Activated CD4-positive, alpha-beta T cell treated with anti-CD3 and anti-CD28 coated beads, Interleukin-2, Interleukin-4, amounts not matched to agents 100 ng/mL and 50 ng/mL, durations not matched to agents 16 hours and 8 hours (primary cell): ENCODE measurements at regions not wholly inside any gene's neighbourhood (a gene's known extent, or its start where the extent isn't known, plus 50 kb on each side); places are given as distances from the start of the nearest gene placed in this dataset.

Experiments
- DNase-seq: peaks from one replicate; pipeline ENCODE4 v3.0.0-alpha.2; 2020; ENCODE audit warnings: low spot score

- no peak for DNase-seq
Measured at GRCh38 chr1:239322369-239322768, 64.0 kb upstream of the CHRM3 start.

DNA sequence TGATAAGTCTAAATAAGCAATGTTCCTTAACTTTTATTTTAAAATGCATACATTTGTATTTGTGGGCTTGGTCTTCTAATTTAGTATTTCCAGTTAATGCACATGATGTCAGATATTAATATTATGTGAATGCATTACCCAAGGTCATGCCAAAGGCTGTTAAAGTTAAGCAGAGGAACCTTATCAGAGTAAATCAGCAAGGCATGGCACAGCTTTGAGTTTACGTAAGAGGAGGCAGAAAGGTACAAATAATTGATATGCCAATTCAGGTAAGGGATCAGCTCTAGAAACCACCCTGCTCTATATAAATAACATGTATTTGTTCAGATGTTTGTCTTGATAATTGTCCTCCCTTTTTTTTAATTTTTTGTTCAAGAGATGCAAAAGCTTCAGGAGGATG lies 64.5 kb upstream of the CHRM3 start:
- DNase-seq, result no peak

DNA sequence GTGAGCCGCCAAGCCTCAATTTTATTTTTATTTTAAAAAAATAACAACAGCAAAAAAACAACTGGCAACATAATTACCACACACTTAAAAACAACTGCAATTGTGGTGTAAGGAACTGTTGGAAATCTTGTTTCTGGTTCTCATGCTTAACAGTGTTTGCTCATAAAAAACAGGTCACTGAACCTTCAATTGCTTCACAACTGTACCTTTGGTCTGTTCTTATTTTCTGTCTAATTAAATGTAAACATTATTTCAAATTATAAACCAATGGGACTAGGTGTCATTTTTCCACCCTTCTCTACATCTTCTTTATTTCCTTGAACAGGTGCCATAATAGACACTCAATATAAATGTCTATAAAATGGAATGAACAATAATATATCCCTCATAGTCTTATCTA lies 68.4 kb upstream of the CHRM3 start:
- DNase-seq, result no peak

GRCh38 chr1:239315631-239316217 lies 70.6 kb upstream of the CHRM3 start:
- no peak for DNase-seq

DNA sequence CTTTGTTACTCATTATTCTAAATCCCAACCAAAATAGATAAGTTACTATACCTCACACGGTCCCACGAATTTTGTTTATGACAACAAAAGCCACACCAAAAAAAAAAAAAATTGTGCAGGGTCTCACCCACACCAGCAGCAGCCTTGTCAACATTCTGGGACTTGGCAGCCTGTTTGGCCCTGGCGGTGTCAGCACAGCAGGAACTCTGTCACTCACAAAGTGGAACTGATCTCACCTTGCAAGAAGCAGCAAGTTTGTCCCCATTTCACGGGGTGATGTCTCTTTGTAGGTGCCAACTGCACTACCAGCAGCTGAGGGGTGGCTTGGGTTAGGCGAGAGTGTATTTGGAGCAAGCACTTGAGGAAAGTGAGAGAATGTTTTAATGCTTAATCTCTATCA lies 75.0 kb upstream of the CHRM3 start:
- no peak for DNase-seq

DNA sequence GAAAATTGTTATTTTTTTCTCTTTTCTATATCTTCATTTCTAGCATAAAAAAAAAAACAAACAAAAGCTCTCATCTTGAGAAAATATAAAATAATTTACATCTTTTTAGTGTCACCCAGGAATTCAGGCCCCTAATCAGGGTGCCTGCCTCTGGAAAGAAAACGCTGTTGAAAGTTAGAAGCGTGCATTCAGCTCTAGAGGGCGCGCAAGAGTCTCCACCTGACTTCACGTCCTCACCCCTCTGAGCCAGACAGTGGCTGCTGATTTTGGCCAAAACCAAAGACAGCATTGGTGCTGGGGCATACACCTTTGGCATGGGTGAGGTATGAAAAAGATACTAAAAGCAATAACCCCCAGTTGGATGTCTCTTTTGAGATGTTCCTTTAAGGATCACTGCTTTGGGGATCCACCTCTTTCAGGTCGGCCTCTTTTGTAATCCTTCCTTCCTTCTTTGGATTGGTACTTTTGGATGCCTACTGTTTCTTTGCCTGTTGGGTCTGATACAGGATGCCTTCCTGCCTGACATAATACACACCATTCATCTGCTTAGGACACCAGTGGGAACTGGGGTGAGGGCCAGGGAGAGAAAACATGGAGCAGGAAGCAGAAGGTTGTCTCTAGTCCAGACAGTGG lies 77.6 kb upstream of the CHRM3 start:
- peak; percentile 35 for DNase-seq

- no peak for DNase-seq
Measured at GRCh38 chr1:239307886-239308285, 78.5 kb upstream of the CHRM3 start.

GRCh38 chr1:239306426-239306825 lies 79.9 kb upstream of the CHRM3 start:
- DNase-seq, result no peak

- DNase-seq, result no peak
Measured at GRCh38 chr1:239303289-239303688, 83.1 kb upstream of the CHRM3 start.

DNA sequence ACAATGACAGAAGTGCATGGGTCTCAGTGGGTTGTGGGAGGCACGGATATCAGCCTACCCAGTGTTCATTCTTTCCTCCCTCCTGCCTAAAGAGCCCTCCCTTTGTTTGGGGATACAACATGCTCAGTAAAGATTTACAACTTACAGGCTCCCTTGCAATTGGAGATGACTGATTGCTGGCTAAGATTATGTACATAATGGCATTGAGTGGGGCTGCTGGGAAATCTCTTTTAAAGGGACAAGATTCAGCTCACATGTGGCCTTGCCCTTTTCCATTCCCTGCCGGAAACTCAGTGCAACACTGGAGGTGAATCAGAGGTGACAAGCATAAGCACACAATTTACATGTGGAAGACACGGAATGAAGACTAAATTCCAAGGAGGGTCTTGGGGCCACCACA lies 83.7 kb upstream of the CHRM3 start:
- DNase-seq, result no peak

GRCh38 chr1:239301251-239301650 lies 85.1 kb upstream of the CHRM3 start:
- no peak for DNase-seq

DNA sequence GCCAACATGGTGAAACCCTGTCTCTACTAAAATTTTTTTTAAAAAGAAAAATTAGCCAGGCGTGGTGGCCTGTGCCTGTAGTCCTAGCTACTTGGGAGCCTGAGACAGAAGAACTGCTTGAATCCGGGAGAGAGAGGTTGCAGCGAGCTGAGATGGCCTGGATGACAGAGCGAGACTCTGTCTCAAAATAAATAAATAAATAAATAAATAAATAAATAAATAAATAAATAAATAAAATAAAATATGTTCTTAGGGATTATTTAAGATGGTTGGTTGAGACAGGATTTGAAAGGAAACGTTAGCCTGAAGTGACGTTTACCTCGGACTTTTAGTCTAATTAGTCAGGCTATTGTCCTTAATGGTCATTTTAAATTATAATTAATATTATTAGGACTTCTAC lies 88.5 kb upstream of the CHRM3 start:
- no peak for DNase-seq

- DNase-seq, result no peak
Measured at GRCh38 chr1:239293350-239294110, 92.8 kb upstream of the CHRM3 start.

- no peak for DNase-seq
Measured at GRCh38 chr1:239288820-239289554, 97.4 kb upstream of the CHRM3 start.

DNA sequence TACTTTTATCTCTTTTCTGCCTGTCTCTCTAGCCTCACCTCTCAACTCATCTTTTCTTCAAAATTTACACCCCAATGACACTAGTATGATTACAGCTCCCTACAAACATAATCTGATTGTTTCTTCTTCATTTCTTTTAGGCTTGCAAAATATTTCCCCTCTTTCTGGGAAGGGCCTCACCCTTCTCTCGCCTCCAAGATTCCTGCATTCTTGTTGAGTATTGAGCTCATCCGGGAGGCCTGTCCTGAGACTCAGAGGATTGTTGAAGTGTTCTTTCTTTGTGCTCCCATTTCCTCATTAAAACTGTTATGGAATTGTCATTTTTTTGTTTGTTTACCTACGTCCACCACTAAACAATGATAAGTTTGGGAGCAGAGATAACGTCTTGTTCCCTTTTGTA lies 99.1 kb upstream of the CHRM3 start:
- DNase-seq, result no peak

- no peak for DNase-seq
Measured at GRCh38 chr1:239283216-239283615, 103.2 kb upstream of the CHRM3 start.

- DNase-seq, result no peak
Measured at GRCh38 chr1:239282411-239282810, 104.0 kb upstream of the CHRM3 start.

- no peak for DNase-seq
Measured at GRCh38 chr1:239276051-239276450, 110.3 kb upstream of the CHRM3 start.

- DNase-seq, result no peak
Measured at GRCh38 chr1:239274242-239274830, 112.0 kb upstream of the CHRM3 start.

DNA sequence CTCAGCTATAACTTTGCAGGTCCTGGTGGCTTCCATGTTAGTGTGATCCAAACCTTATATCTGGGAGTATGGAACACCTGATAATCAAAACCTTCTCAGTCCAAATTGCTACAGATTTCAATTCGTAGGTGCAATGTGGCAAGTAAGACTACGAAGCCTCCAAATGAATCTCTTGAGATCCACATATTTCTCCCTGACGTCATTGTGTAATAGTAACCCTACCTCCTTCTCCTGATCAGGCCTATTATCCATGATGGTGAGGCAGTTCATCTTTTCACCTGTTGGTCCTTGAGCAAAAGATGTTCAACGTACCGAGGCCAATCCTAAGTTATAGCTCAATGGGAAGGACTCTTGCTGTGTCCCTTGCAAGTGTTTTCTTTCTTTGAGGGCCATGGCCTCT lies 115.9 kb upstream of the CHRM3 start:
- DNase-seq, result no peak

DNA sequence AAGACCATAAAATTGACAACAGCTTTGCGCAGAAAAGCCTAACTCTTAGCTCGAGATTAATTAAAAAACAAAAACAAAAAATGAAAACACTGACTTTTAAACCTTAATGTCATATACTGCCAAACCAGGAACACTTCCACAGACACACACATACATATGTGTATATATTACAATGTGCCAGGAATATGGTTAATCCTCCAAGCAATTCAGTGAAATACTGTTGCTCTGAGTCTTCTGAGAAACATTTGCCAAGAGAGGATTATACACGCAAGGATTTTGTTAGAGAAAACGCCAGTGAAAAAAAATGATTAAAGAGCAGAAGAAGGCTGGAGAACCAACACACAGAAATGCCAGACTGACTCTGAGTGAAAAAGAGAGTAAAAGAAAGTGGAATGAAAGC lies 116.7 kb upstream of the CHRM3 start:
- DNase-seq, result no peak

DNA sequence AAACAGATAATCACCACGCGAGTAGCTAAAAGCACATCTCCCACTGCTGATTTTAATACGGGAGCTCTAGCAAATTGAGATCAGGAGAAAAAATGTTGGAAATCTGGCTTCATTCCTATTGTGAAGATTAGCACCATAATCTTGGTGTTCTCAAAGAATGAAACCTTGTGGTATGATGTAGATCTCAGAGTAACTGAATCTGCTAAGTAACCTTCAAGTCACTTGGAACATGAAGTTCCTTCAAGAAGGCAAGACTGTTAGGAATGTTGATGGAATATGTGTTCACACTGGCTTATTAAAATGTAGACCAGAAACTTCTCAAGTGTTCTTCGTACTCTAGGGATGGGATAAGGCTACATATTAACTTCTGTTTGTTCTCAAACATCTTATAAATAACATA lies 117.4 kb upstream of the CHRM3 start:
- DNase-seq, result no peak

DNA sequence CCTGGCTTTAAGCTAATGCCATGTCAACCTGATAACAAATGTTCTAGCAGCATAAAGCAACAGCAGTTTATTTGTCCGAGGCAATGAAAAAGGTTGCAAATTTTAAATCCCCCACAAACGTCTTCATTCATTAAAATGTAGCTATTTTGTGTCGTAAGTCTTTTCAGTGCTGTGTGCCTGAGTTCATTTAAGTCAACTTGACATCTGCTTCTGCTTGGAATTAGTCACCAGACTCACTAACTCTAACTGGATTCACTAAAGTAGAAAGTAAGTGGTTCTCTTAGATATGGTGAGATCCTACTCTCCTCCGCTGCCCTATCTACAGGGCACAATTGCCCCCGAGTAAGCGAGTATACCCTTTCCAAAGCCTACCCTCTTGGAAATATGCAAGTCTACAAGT lies 118.4 kb upstream of the CHRM3 start:
- no peak for DNase-seq
